ENCODE measurements at regions not wholly inside any gene's neighbourhood (a gene's known extent, or its start where the extent isn't known, plus 50 kb on each side); places are given as distances from the start of the nearest gene placed in this dataset.

DNA sequence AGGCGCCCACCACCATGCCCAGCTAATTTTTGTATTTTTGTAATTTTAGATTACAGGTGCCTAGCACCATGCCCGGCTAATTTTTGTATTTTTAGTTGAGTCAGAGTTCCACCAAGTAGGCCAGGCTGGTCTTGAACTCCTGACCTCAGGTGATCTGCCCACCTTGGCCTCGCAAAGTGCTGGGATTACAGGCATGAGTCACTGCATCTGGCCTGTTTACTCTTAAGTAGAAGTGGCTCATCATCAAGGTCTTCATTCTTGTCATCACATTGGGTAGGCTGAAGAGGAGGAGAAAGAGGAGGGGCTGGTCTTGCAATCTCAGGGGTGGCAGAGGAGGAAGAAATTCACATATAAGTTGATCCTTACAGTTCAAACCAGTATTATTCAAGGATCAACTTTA lies 152.4 kb upstream of the ATP2B1 start:
- Histone ChIP-seq H3K36me3 (no peaks in the 10 kb centered on the region), H3K9me3 (no peaks in the 10 kb centered on the region), H3K4me3 (no peak overlapping the region), H3K27me3 (replicated peaks in 1 of 7) (no peaks in the 10 kb centered on the region), H3K4me1 (peaks cover 13 to 80% (median 60%) of the 10 kb centered on the region in 6 donors), H3K27ac (no peak overlapping the region)
- no peak for TF ChIP-seq POLR2A (IDR thresholded peaks at IDR 0.05)
- TF ChIP-seq POLR2AphosphoS5 (IDR thresholded peaks at IDR 0.05) = no peak
- TF ChIP-seq, protein P1, sequence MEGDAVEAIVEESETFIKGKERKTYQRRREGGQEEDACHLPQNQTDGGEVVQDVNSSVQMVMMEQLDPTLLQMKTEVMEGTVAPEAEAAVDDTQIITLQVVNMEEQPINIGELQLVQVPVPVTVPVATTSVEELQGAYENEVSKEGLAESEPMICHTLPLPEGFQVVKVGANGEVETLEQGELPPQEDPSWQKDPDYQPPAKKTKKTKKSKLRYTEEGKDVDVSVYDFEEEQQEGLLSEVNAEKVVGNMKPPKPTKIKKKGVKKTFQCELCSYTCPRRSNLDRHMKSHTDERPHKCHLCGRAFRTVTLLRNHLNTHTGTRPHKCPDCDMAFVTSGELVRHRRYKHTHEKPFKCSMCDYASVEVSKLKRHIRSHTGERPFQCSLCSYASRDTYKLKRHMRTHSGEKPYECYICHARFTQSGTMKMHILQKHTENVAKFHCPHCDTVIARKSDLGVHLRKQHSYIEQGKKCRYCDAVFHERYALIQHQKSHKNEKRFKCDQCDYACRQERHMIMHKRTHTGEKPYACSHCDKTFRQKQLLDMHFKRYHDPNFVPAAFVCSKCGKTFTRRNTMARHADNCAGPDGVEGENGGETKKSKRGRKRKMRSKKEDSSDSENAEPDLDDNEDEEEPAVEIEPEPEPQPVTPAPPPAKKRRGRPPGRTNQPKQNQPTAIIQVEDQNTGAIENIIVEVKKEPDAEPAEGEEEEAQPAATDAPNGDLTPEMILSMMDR (IDR thresholded peaks at IDR 0.05 in 8 of 11, conservative IDR thresholded peaks at IDR 0.05 in 3 of 11) = no peak
- intact Hi-C loops (cut with DNase I; ENCODE audit: low total_unique reads) = no loop called here
- 76 to 96% (median 83%) methylated on average over 3 of the region's 3 CpGs for WGBS, 5 donors
- no peak for DNase-seq

GRCh38 chr12:89859508-89860220 lies 151.0 kb upstream of the ATP2B1 start:
- no peaks in the 10 kb centered on the region for H3K27me3 ChIP-seq (replicated peaks in 1 of 7)
- peaks cover 13 to 78% (median 59%) of the 10 kb centered on the region in 6 donors for H3K4me1 ChIP-seq
- H3K36me3 ChIP-seq = no peaks in the 10 kb centered on the region
- no peaks in the 10 kb centered on the region for H3K9me3 ChIP-seq
- H3K4me3 ChIP-seq = no peak overlapping the region
- TF ChIP-seq, protein P1 (IDR thresholded peaks at IDR 0.05 in 8 of 11, conservative IDR thresholded peaks at IDR 0.05 in 3 of 11) = no peak
- TF ChIP-seq POLR2A (IDR thresholded peaks at IDR 0.05) (no peak), POLR2AphosphoS5 (IDR thresholded peaks at IDR 0.05) (no peak)
- 0 to 40% (median 0%) methylated on average over 1 of the region's 1 CpG for WGBS, 5 donors
- intact Hi-C loops (cut with DNase I; ENCODE audit: low total_unique reads) = no loop called here
- no peak for DNase-seq
- H3K27ac ChIP-seq = peak overlapping the region in 2 of 8 donors; percentile 10 to 11

DNA sequence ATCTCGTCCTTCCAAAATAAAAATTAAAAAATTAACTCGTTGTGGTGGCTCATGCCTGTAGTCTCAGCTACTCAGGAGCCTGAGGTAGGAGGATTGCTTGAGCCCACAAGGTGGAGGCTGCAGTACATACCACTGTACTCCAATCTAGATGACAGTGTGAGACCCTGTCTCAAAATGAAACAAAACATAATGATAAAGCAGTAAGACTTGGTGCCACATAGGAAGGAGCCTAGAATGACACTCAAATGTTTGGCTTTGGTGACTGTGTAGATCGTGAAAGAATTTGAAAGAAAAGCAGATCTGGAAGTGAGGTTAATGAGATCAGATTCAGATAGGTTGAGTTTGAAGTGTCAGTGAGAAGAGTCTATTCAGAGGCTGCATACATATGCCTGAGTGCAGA lies 150.1 kb upstream of the ATP2B1 start:
- intact Hi-C loops (cut with DNase I; ENCODE audit: low total_unique reads) = no loop called here
- Histone ChIP-seq H3K9me3 (no peaks in the 10 kb centered on the region), H3K36me3 (no peaks in the 10 kb centered on the region), H3K4me1 (peaks cover 13 to 69% (median 49%) of the 10 kb centered on the region in 6 donors), H3K4me3 (no peak overlapping the region), H3K27ac (no peak overlapping the region), H3K27me3 (replicated peaks in 1 of 7) (no peaks in the 10 kb centered on the region)
- no peak for DNase-seq
- no peak for TF ChIP-seq POLR2AphosphoS5 (IDR thresholded peaks at IDR 0.05)
- TF ChIP-seq POLR2A (IDR thresholded peaks at IDR 0.05) = no peak
- TF ChIP-seq, protein P1 (IDR thresholded peaks at IDR 0.05 in 8 of 11, conservative IDR thresholded peaks at IDR 0.05 in 3 of 11) = no peak
- 82 to 87% (median 85%) methylated on average over 3 of the region's 3 CpGs for WGBS, 5 donors

- no peak overlapping the region for H3K4me3 ChIP-seq
- no peaks in the 10 kb centered on the region for H3K27me3 ChIP-seq (replicated peaks in 1 of 7)
- no peaks in the 10 kb centered on the region for H3K9me3 ChIP-seq
- H3K4me1 ChIP-seq = peaks cover 5 to 59% (median 40%) of the 10 kb centered on the region in 6 donors
- intact Hi-C loops (cut with DNase I; ENCODE audit: low total_unique reads) = no loop called here
- TF ChIP-seq, protein P1 (IDR thresholded peaks at IDR 0.05 in 8 of 11, conservative IDR thresholded peaks at IDR 0.05 in 3 of 11) = no peak
- TF ChIP-seq POLR2AphosphoS5 (IDR thresholded peaks at IDR 0.05) (no peak), POLR2A (IDR thresholded peaks at IDR 0.05) (no peak)
- peak overlapping the region in 1 of 8 donors; percentile 28 for H3K27ac ChIP-seq
- no peaks in the 10 kb centered on the region for H3K36me3 ChIP-seq
- 71 to 82% (median 77%) methylated on average over 6 of the region's 6 CpGs for WGBS, 5 donors
- no peak for DNase-seq
Observed at GRCh38 chr12:89857652-89858274, 149.1 kb upstream of the ATP2B1 start.

All from spleen (tissue), 11 donors.